Common myeloid progenitor, CD34-positive (primary cell): ENCODE measurements at regions not wholly inside any gene's neighbourhood (a gene's known extent, or its start where the extent isn't known, plus 50 kb on each side); places are given as distances from the start of the nearest gene placed in this dataset.
A peak's percentile ranks its signal among the peaks of the same experiment; 100 is the strongest.

Experiments
- CTCF ChIA-PET: fragments of 350-600 bp; sonication (Branson Sonifier 250); formaldehyde crosslinking; loops from one replicate; lab custom pipeline; 2021; ENCODE audit warnings: antibody characterized with exemption; lab: Charles Lee
- POLR2A ChIA-PET: fragments of 350-600 bp; sonication (Branson Sonifier 250); formaldehyde crosslinking; loops from one replicate; lab custom pipeline; 2021; ENCODE audit warnings: antibody characterized with exemption; lab: Charles Lee
- DNase-seq, 3 donors: peaks; one replicate each; pipeline versions ENCODE4 v3.0.0 to v3.0.0-alpha.2; 2013
- H3K27ac ChIP-seq, 2 experiments: 1 replicate in 1 of 2; 2 replicates in 1 of 2; pipeline ENCODE4 v1.7.0; 2013; ENCODE audit warnings: inconsistent platforms in 2 of 2, low read length in 2 of 2, mild to moderate bottlenecking in 2 of 2, low read depth in 1 of 2, moderate library complexity in 1 of 2; ENCODE audit not compliant: severe bottlenecking in 2 of 2, insufficient read depth in 1 of 2, poor library complexity in 1 of 2
- H3K27me3 ChIP-seq, 5 experiments: replicated peaks in 2 of 5; 1 replicate in 3 of 5; 2 replicates in 2 of 5; pipeline versions ENCODE4 v1.6.1 to v1.7.0; 2013; ENCODE audit warnings: low read length in 4 of 5, mild to moderate bottlenecking in 2 of 5, moderate library complexity in 2 of 5, inconsistent platforms in 1 of 5; ENCODE audit not compliant: insufficient read depth in 5 of 5, control insufficient read depth in 4 of 5
- H3K36me3 ChIP-seq, 4 experiments: 1 replicate in 2 of 4; 2 replicates in 2 of 4; pipeline versions ENCODE4 v1.6.1 to v1.7.0; 2013; ENCODE audit warnings: low read length in 3 of 4, control low read depth in 1 of 4, mild to moderate bottlenecking in 1 of 4; ENCODE audit not compliant: control insufficient read depth in 4 of 4, insufficient read depth in 4 of 4
- H3K4me1 ChIP-seq, 4 experiments: 1 replicate in 3 of 4; 2 replicates in 1 of 4; pipeline versions ENCODE4 v1.6.1 to v1.7.1; 2013; ENCODE audit warnings: low read length in 3 of 4, mild to moderate bottlenecking in 3 of 4, control low read depth in 1 of 4, inconsistent platforms in 1 of 4, moderate library complexity in 1 of 4; ENCODE audit not compliant: control insufficient read depth in 4 of 4, insufficient read depth in 4 of 4; ENCODE audit errors: control extremely low read depth in 1 of 4
- H3K4me3 ChIP-seq, 7 experiments: 1 replicate in 4 of 7; 2 replicates in 3 of 7; pipeline versions ENCODE4 v1.5.1 to v1.7.0; 2013; ENCODE audit warnings: mild to moderate bottlenecking in 7 of 7, low read length in 6 of 7, moderate library complexity in 6 of 7, inconsistent platforms in 2 of 7, low read depth in 2 of 7, control low read depth in 1 of 7; ENCODE audit not compliant: insufficient read depth in 4 of 7, control insufficient read depth in 1 of 7; ENCODE audit errors: extremely low read depth in 1 of 7
- H3K9me3 ChIP-seq, 5 experiments: 1 replicate in 4 of 5; 2 replicates in 1 of 5; pipeline versions ENCODE4 v1.6.1 to v1.7.1; 2013; ENCODE audit warnings: low read length in 4 of 5, mild to moderate bottlenecking in 2 of 5, inconsistent platforms in 1 of 5, low read depth in 1 of 5, moderate library complexity in 1 of 5; ENCODE audit not compliant: control insufficient read depth in 4 of 5, insufficient read depth in 2 of 5; ENCODE audit errors: control extremely low read depth in 1 of 5
- WGBS: methylation state at CpG from one replicate; pipeline ENCODE4 v1.1.5; 2013; ENCODE audit not compliant: insufficient coverage; 5-methylcytosine and 5-hydroxymethylcytosine counted together

GRCh38 chr9:99682870-99683269, 138.8 kb upstream of the NR4A3 start:
- Histone ChIP-seq H3K27ac (no peak overlapping the region), H3K4me3 (no peak overlapping the region), H3K36me3 (no peaks in the 10 kb centered on the region), H3K9me3 (peaks cover 0 to 8% (median 7%) of the 10 kb centered on the region in 5 experiments), H3K27me3 (no peaks in the 10 kb centered on the region), H3K4me1 (peaks cover 0 to 6% (median 0%) of the 10 kb centered on the region in 4 experiments)
- ChIA-PET CTCF (no interaction called here), POLR2A (no interaction called here)
- DNase-seq, result peak in 2 of 3 donors; percentile 22 to 42
- WGBS, result no CpG with 5 or more reads among the region's 2 CpGs

- no peak overlapping the region for H3K4me3 ChIP-seq
- no peak overlapping the region for H3K27ac ChIP-seq
- ChIA-PET CTCF (no interaction called here), POLR2A (no interaction called here)
- no peaks in the 10 kb centered on the region for H3K27me3 ChIP-seq
- 98% methylated on average over 4 of the region's 4 CpGs for WGBS
- no peaks in the 10 kb centered on the region for H3K4me1 ChIP-seq
- DNase-seq, result no peak
- H3K9me3 ChIP-seq, result no peaks in the 10 kb centered on the region
- no peaks in the 10 kb centered on the region for H3K36me3 ChIP-seq
Observed at GRCh38 chr9:99690573-99690972, 131.1 kb upstream of the NR4A3 start.

- Histone ChIP-seq H3K27ac (no peak overlapping the region), H3K36me3 (no peaks in the 10 kb centered on the region), H3K27me3 (no peaks in the 10 kb centered on the region), H3K9me3 (peaks cover 0 to 12% (median 4%) of the 10 kb centered on the region in 5 experiments), H3K4me3 (no peak overlapping the region), H3K4me1 (no peaks in the 10 kb centered on the region)
- no peak for DNase-seq
- POLR2A ChIA-PET, result no interaction called here
- CTCF ChIA-PET, result interaction anchor here (1.3 kb wide), 1 partner anchor 10 kb away, joined by 4 read pairs; no protein-coding TSS in a partner anchor
- WGBS, result 100% methylated on average over 2 of the region's 3 CpGs
Observed at GRCh38 chr9:99693888-99694287, 127.8 kb upstream of the NR4A3 start.

GRCh38 chr9:99694393-99694792, 127.3 kb upstream of the NR4A3 start:
- Histone ChIP-seq H3K27ac (no peak overlapping the region), H3K9me3 (peaks cover 0 to 12% (median 4%) of the 10 kb centered on the region in 5 experiments), H3K4me1 (no peaks in the 10 kb centered on the region), H3K36me3 (no peaks in the 10 kb centered on the region), H3K4me3 (no peak overlapping the region), H3K27me3 (no peaks in the 10 kb centered on the region)
- CTCF ChIA-PET, result interaction anchor here (1.3 kb wide), 1 partner anchor 9 kb away, joined by 4 read pairs; no protein-coding TSS in a partner anchor
- POLR2A ChIA-PET, result no interaction called here
- WGBS, result no CpG with 5 or more reads among the region's 1 CpG
- DNase-seq, result no peak

- Histone ChIP-seq H3K36me3 (no peaks in the 10 kb centered on the region), H3K27ac (no peak overlapping the region), H3K27me3 (no peaks in the 10 kb centered on the region), H3K4me1 (no peaks in the 10 kb centered on the region), H3K9me3 (peaks cover 0 to 12% (median 4%) of the 10 kb centered on the region in 5 experiments), H3K4me3 (no peak overlapping the region)
- WGBS, result no CpG with 5 or more reads among the region's 3 CpGs
- ChIA-PET POLR2A (no interaction called here), CTCF (no interaction called here)
- no peak for DNase-seq
Observed at GRCh38 chr9:99699396-99699795, 122.3 kb upstream of the NR4A3 start.

- Histone ChIP-seq H3K4me3 (no peak overlapping the region), H3K27me3 (no peaks in the 10 kb centered on the region), H3K36me3 (no peaks in the 10 kb centered on the region), H3K9me3 (no peaks in the 10 kb centered on the region), H3K27ac (no peak overlapping the region), H3K4me1 (no peaks in the 10 kb centered on the region)
- POLR2A ChIA-PET, result no interaction called here
- CTCF ChIA-PET, result interaction anchor here (1.2 kb wide), 1 partner anchor 10 kb away, joined by 4 read pairs; no protein-coding TSS in a partner anchor
- DNase-seq, result no peak
Observed at GRCh38 chr9:99712214-99712613, 109.5 kb upstream of the NR4A3 start.

- DNase-seq, result no peak
- ChIA-PET POLR2A (no interaction called here), CTCF (no interaction called here)
- Histone ChIP-seq H3K4me3 (no peak overlapping the region), H3K9me3 (no peaks in the 10 kb centered on the region), H3K4me1 (no peaks in the 10 kb centered on the region), H3K27ac (no peak overlapping the region), H3K36me3 (no peaks in the 10 kb centered on the region), H3K27me3 (no peaks in the 10 kb centered on the region)
- WGBS, result no CpG with 5 or more reads among the region's 3 CpGs
Observed at GRCh38 chr9:99713838-99714306, 107.8 kb upstream of the NR4A3 start.
